Duodenal mucosa (tissue), 2 donors: ENCODE measurements at regions not wholly inside any gene's neighbourhood (a gene's known extent, or its start where the extent isn't known, plus 50 kb on each side); places are given as distances from the start of the nearest gene placed in this dataset.

Experiments used
- H3K27ac ChIP-seq: one replicate; pipeline ENCODE4 v1.7.0; 2013; ENCODE audit warnings: low read depth, low read length
- H3K27me3 ChIP-seq, 2 donors: one replicate each; pipeline ENCODE4 v1.7.0; 2013; ENCODE audit warnings: low read length in 2 of 2, control low read depth in 1 of 2; ENCODE audit not compliant: insufficient read depth in 2 of 2, control insufficient read depth in 1 of 2
- H3K36me3 ChIP-seq, 2 donors: one replicate each; pipeline ENCODE4 v1.7.0; 2013; ENCODE audit warnings: low read length in 2 of 2, control low read depth in 1 of 2; ENCODE audit not compliant: insufficient read depth in 2 of 2, control insufficient read depth in 1 of 2
- H3K4me1 ChIP-seq, 2 donors: one replicate each; pipeline ENCODE4 v1.7.0; 2013; ENCODE audit warnings: low read length in 2 of 2, control low read depth in 1 of 2; ENCODE audit not compliant: insufficient read depth in 2 of 2, control insufficient read depth in 1 of 2
- H3K4me3 ChIP-seq, 2 donors: one replicate each; pipeline ENCODE4 v1.7.0; 2013; ENCODE audit warnings: low read length in 2 of 2, low read depth in 1 of 2
- H3K9ac ChIP-seq, 2 donors: one replicate each; pipeline ENCODE4 v1.7.0; 2013; ENCODE audit warnings: low read length in 2 of 2, low read depth in 1 of 2
- H3K9me3 ChIP-seq, 2 donors: one replicate each; pipeline ENCODE4 v1.7.0; 2013; ENCODE audit warnings: low read length in 2 of 2, control low read depth in 1 of 2; ENCODE audit not compliant: control insufficient read depth in 1 of 2

GRCh38 chrX:10833299-10834169 lies 213.1 kb upstream of the MID1 start:
- no peak overlapping the region for H3K27ac ChIP-seq
- H3K36me3 ChIP-seq = no peaks in the 10 kb centered on the region
- H3K4me1 ChIP-seq = peaks cover 3 to 11% of the 10 kb centered on the region in 2 donors
- H3K9me3 ChIP-seq = no peaks in the 10 kb centered on the region
- peak overlapping the region; percentile 43 to 59 for H3K9ac ChIP-seq
- H3K4me3 ChIP-seq = peak overlapping the region; percentile 54 to 64
- no peaks in the 10 kb centered on the region for H3K27me3 ChIP-seq

- Histone ChIP-seq H3K4me3 (no peak overlapping the region), H3K9ac (no peak overlapping the region), H3K4me1 (no peaks in the 10 kb centered on the region), H3K9me3 (no peaks in the 10 kb centered on the region), H3K27ac (no peak overlapping the region), H3K27me3 (no peaks in the 10 kb centered on the region), H3K36me3 (no peaks in the 10 kb centered on the region)
These were observed 221.2 kb upstream of the MID1 start for GRCh38 chrX:10841579-10841978.

- Histone ChIP-seq H3K9ac (no peak overlapping the region), H3K27ac (no peak overlapping the region), H3K9me3 (no peaks in the 10 kb centered on the region), H3K36me3 (no peaks in the 10 kb centered on the region), H3K4me3 (no peak overlapping the region), H3K4me1 (no peaks in the 10 kb centered on the region), H3K27me3 (no peaks in the 10 kb centered on the region)
These were observed 222.3 kb upstream of the MID1 start for GRCh38 chrX:10842646-10843045.

GRCh38 chrX:10847333-10847732 lies 226.9 kb upstream of the MID1 start:
- Histone ChIP-seq H3K27ac (no peak overlapping the region), H3K27me3 (no peaks in the 10 kb centered on the region), H3K4me3 (no peak overlapping the region), H3K4me1 (no peaks in the 10 kb centered on the region), H3K36me3 (no peaks in the 10 kb centered on the region), H3K9me3 (no peaks in the 10 kb centered on the region), H3K9ac (no peak overlapping the region)

- Histone ChIP-seq H3K36me3 (no peaks in the 10 kb centered on the region), H3K9ac (no peak overlapping the region), H3K4me1 (no peaks in the 10 kb centered on the region), H3K9me3 (no peaks in the 10 kb centered on the region), H3K27ac (no peak overlapping the region), H3K4me3 (no peak overlapping the region), H3K27me3 (no peaks in the 10 kb centered on the region)
These were observed 231.4 kb upstream of the MID1 start for GRCh38 chrX:10851809-10852208.

- Histone ChIP-seq H3K4me1 (no peaks in the 10 kb centered on the region), H3K36me3 (no peaks in the 10 kb centered on the region), H3K27me3 (no peaks in the 10 kb centered on the region), H3K4me3 (no peak overlapping the region), H3K27ac (no peak overlapping the region), H3K9ac (no peak overlapping the region), H3K9me3 (no peaks in the 10 kb centered on the region)
These were observed 234.2 kb upstream of the MID1 start for GRCh38 chrX:10854594-10854993.

- Histone ChIP-seq H3K9ac (no peak overlapping the region), H3K9me3 (no peaks in the 10 kb centered on the region), H3K4me3 (no peak overlapping the region), H3K27ac (no peak overlapping the region), H3K36me3 (no peaks in the 10 kb centered on the region), H3K4me1 (no peaks in the 10 kb centered on the region), H3K27me3 (no peaks in the 10 kb centered on the region)
These were observed 235.5 kb upstream of the MID1 start for GRCh38 chrX:10855845-10856244.

GRCh38 chrX:10856797-10857196 lies 236.4 kb upstream of the MID1 start:
- H3K27ac ChIP-seq = no peak overlapping the region

GRCh38 chrX:10859353-10859752 lies 239.0 kb upstream of the MID1 start:
- no peak overlapping the region for H3K9ac ChIP-seq
- H3K27ac ChIP-seq = no peak overlapping the region
- H3K4me3 ChIP-seq = no peak overlapping the region
- H3K27me3 ChIP-seq = no peaks in the 10 kb centered on the region
- H3K9me3 ChIP-seq = no peaks in the 10 kb centered on the region
- H3K4me1 ChIP-seq = no peaks in the 10 kb centered on the region
- H3K36me3 ChIP-seq = no peaks in the 10 kb centered on the region

More at GRCh38 chrX:10856797-10857196, 236.4 kb upstream of the MID1 start:
- no peaks in the 10 kb centered on the region for H3K27me3 ChIP-seq
- H3K4me1 ChIP-seq = no peaks in the 10 kb centered on the region
- H3K36me3 ChIP-seq = no peaks in the 10 kb centered on the region
- no peak overlapping the region for H3K9ac ChIP-seq
- H3K9me3 ChIP-seq = no peaks in the 10 kb centered on the region
- no peak overlapping the region for H3K4me3 ChIP-seq

GRCh38 chrX:10875995-10876394 lies 235.1 kb upstream of the HCCS start:
- no peaks in the 10 kb centered on the region for H3K36me3 ChIP-seq
- no peak overlapping the region for H3K27ac ChIP-seq
- H3K27me3 ChIP-seq = no peaks in the 10 kb centered on the region
- no peaks in the 10 kb centered on the region for H3K9me3 ChIP-seq
- H3K4me3 ChIP-seq = no peak overlapping the region
- no peak overlapping the region for H3K9ac ChIP-seq
- H3K4me1 ChIP-seq = no peaks in the 10 kb centered on the region
